Left renal cortex interstitium (tissue), 4 donors: ENCODE measurements at regions not wholly inside any gene's neighbourhood (a gene's known extent, or its start where the extent isn't known, plus 50 kb on each side); places are given as distances from the start of the nearest gene placed in this dataset.
"Not testable (repeated sequence)": the region's sequence is repeated elsewhere in the genome, so short reads cannot be mapped to it uniquely, and the experiment has no call there.

Experiments
- DNase-seq, 4 donors: peaks; one replicate each; pipeline ENCODE4 v3.0.0-alpha.2; 2013; ENCODE audit warnings: low read depth in 4 of 4, low spot score in 2 of 4, missing footprints in 1 of 4

- DNase-seq = no peak
These were observed 262.2 kb upstream of the SULF2 start for GRCh38 chr20:48047447-48047846.

DNA sequence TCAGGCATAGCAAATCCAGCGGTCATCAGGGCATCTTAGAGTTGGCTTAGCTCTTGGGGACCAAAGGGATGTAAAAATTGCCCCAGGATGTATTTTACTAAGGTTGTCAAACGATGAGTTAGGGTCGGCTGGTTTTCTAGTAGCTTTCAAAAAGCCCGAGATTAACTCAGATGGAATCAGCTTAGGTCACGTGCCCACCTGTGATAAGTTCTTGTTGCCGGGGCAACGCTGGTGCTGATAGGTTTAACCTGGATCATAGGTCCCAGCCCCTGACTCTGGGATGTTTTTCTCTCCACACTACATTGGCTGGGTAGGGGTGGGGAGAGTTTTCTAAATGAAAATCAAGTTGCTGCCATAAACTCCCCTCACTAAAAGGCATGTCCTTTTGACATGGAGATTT is 257.3 kb upstream of the SULF2 start:
- no peak for DNase-seq

- DNase-seq = no peak
These were observed 255.9 kb upstream of the SULF2 start for GRCh38 chr20:48041078-48041780.

DNA sequence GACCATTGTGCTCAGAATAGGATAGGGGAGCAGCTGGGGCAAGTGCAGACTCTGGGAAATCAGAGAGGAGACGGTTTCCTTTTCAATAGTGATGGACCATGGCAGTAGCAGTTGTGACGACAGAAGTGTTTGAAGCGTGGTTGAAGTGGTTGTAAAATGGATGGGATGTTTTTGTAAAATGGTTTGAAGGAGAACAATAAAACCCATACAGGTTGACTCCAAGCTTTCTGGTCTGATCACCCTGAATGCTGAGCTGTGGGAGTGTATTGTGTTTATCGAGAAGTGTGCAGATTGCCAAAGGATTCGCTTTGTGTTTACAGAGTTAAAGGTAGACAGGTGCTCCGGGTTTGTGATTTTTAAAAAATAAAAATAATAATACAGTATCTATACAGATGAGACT is 255.2 kb upstream of the SULF2 start:
- DNase-seq = no peak

DNA sequence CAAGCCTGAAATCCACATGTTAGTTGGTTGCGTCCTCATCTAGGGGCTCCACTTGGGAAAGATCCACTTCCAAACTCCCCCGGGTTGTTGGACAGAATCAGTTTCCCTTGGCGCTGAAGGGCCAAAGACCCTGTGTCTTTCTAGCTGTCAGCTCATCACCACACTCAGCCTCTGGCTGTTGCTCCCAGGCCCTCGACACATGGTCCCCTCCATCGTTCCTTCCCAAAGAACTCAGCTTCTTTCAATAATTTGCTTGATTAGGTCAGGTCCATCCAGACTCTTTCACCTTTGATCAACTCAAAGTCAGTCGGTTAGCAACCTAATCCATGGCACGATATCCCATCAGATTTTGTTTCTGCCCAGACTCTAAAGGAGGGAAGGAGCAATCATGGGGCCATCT is 254.8 kb upstream of the SULF2 start:
- no peak for DNase-seq

- DNase-seq = no peak
These were observed 254.2 kb upstream of the SULF2 start for GRCh38 chr20:48039514-48039913.

- no peak for DNase-seq
These were observed 253.4 kb upstream of the SULF2 start for GRCh38 chr20:48038713-48039112.

- not testable (repeated sequence) for DNase-seq
These were observed 252.5 kb upstream of the SULF2 start for GRCh38 chr20:48037798-48038197.

- DNase-seq = no peak
These were observed 250.9 kb upstream of the SULF2 start for GRCh38 chr20:48035961-48036731.

- DNase-seq = no peak
These were observed 249.5 kb upstream of the SULF2 start for GRCh38 chr20:48034751-48035150.

- DNase-seq = not testable (repeated sequence)
These were observed 247.7 kb upstream of the SULF2 start for GRCh38 chr20:48033005-48033404.

DNA sequence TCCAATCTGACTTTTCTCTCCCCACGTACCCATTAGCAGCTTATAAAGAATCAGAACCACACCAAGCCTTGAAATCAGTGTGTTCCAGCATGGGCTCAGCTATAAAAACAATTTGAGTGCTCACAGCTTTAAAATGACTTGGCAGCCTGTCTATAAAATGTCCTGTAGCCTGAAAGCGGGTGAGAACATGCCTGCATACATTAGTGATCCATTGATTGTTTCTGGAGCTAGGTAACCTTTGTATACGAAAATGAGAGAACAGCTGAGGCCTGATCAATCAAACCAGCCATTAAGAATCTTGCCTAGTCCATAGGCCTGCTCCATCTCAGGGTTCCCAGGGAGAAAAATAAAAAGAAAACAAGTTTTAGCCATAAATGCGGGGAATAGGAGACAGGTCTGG is 245.8 kb upstream of the SULF2 start:
- DNase-seq = no peak

- no peak for DNase-seq
These were observed 241.8 kb upstream of the SULF2 start for GRCh38 chr20:48026981-48027592.

DNA sequence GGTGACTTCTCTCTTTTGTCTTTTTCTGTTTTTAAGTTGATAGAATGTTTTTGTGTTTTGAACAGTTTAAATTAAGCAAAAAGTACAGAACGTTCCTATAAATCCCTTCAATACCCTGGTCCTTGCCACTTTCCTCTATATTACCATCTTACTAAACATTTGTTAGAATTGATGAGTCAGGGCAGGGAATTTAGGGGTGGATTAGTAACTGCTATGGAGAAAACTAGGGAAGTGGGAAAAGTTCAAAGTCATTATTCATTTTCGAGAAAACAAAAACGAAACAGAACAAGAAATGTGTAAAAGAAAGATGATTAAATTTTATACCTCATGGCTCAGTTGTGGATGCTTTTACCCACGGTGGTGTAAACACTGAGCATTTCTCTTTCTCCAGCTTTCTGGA is 240.4 kb upstream of the SULF2 start:
- no peak for DNase-seq

- no peak for DNase-seq
These were observed 239.8 kb upstream of the SULF2 start for GRCh38 chr20:48025051-48025515.

DNA sequence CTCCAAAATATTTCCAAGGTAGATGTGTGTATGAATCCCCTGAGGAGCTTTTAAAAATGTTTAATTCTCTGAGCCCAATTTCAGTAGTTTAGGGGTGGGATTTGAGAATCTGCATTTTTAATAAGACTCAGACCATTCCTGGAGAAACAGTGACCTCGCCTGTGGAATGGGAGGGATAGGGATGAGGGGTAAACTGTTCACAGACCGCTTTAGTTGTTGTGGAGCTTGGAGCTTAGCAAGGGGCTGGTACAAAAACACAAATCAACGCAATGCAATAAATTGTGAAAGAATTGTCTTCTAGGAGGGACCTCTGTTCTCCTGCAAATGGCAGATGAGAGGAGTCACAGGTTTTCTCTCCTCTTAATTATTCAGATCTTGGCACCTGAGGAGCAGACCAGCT is 239.3 kb upstream of the SULF2 start:
- no peak for DNase-seq

GRCh38 chr20:48020696-48021095 is 235.4 kb upstream of the SULF2 start:
- DNase-seq = not testable (repeated sequence)

DNA sequence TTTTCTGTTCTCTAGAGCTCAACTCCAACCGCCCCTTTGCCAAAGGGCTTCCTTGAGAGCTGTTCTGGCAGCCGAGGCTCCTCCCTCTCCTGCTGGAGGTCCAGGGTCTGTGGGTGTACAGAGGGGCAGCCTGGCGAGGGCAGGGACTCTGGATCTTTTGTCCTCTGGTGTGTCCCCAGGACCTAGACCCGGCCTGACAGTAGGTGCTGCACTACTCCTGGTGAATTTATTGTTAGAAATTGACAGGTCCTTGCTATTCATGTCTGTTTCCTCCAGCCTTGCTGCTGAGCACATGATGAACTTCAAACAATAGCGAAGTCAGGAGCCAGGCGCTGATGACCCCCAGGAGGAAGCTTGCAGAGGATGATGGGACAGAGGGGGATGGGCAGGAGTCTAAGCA is 234.7 kb upstream of the SULF2 start:
- DNase-seq = no peak

DNA sequence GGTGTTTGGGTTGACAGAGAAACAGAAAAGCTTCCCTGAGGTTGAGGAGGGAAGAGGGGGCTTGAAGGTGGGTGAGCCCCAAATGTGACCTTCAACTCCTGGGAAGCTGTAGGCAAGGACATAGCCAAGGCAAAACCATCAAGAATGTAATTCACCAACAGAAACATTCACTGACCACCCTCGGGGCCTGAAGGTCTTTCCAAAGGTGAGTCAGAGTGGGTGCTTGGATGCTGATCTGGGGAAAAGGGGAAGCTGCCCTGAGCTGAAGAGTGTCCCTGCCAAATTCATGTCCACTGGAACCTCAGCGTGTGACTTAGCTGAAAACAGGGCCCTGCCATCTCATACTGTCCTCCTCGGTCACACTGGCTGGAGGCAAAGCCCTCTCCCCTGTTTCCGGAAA is 234.2 kb upstream of the SULF2 start:
- no peak for DNase-seq

DNA sequence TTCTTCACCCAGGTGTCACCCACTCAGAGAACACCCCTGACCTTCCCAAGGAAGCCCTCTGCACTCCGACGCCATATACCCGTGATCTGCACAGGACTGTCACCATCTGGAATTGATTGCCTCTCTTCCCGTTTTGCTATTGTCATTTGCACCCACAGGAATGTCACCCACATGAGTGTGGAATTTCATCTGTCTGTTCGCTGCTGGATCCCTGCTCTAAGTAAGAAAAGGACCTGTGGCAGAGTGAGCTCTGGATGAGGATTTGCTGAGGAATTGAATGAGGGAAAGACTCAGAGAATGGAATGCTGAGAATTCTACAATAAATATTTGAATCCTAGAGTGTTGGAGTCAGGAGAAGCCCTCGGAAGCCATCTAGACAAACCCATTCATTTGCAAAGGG is 233.6 kb upstream of the SULF2 start:
- DNase-seq = not testable (repeated sequence)

DNA sequence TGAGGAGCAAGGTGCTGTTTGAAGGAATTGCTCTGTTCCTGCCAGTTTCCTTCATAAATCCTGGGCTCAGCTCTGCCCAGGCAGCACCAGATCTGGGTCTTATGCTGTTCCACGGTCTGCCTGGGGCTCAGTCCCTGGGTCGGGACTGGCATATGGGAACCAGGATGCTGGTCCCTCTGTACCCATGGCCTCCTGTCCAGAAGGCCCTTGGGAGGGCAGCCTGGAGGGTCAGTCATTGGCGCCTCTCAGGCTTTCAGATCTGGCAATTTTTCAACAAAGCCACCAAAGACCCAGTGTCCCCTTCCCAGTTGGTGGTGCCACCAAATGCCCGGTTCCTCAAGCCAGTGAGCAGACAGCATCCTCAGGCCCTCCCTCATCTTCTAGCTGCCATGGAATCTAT is 232.7 kb upstream of the SULF2 start:
- DNase-seq = no peak

GRCh38 chr20:48017509-48017908 is 232.2 kb upstream of the SULF2 start:
- DNase-seq = no peak
